CD4-positive, alpha-beta T cell treated with Interleukin-12 subunit alpha and Interleukin-12 subunit beta, for 1 hour (primary cell): ENCODE measurements at regions not wholly inside any gene's neighbourhood (a gene's known extent, or its start where the extent isn't known, plus 50 kb on each side); places are given as distances from the start of the nearest gene placed in this dataset.
"Not testable (repeated sequence)": the region's sequence is repeated elsewhere in the genome, so short reads cannot be mapped to it uniquely, and the experiment has no call there.

Source experiments
- DNase-seq: peaks from one replicate; pipeline ENCODE4 v3.0.0-alpha.2; 2020

DNA sequence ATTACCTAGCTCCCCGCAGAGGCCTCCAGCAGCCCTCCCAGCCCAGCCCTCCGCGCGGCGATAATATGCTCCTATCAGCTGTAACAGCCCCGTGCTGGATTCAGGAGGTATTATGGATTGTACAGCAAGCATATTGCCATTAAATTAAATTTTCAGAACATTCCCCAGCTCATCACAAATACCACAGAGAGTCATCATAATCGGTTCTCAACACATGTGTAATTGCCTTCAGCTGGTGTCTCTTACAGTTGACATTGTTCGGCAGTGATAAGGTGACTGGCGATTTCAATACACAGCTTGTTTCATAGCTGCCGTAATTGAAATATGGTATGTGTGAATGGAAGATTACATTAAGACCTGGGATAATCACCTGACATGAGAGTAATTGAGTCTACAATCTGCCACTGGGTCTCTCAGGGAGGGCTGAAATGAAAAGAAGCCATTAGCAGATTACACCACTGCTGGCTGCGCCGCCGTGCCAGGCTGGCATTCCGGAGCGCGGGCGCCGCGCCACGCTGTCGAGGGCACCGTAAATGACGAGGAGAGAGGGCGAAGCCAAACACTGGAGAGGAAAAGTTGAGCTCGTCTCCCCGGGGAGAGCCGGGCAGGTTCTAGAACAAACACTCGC is 549.4 kb upstream of the SALL3 start:
- no peak for DNase-seq

DNA sequence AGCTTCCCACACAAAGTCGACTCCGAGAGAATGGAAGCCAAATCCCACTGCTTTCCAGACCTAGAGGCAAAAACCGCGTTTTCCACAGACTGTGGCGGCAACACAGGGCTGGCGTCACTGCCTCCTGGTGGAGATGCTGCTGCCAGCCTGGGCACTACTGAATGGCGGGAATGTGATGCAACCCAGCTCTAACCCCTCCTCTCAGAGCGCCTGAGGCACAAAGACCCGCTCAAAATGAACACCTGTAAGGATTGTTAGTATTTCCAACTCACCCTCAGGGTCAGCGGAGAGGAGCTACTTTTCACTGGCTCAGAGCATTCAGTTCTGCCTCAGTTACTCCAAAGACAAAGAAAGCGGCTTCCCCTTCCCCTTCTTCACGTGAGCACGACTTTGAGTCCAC is 548.0 kb upstream of the SALL3 start:
- DNase-seq = no peak

DNA sequence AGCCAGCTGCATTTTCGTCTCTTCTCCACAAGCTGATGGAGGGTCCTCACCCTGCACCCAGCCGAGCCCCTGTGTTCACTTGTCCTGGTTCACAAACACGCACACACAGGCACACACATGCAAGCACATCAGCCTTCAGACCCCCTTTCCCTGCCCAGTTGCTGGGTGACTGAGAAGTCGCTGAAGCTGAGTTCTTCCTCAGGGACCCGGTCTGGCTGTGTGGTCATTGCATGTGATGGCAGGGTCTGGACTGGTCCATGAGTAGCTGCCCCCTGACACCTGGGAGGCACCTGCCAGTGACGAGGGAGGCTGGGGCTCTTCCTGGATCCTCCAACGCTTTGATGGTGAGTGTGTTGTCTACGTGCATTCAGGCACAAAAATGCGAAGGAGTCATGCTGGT is 546.1 kb upstream of the SALL3 start:
- no peak for DNase-seq

DNA sequence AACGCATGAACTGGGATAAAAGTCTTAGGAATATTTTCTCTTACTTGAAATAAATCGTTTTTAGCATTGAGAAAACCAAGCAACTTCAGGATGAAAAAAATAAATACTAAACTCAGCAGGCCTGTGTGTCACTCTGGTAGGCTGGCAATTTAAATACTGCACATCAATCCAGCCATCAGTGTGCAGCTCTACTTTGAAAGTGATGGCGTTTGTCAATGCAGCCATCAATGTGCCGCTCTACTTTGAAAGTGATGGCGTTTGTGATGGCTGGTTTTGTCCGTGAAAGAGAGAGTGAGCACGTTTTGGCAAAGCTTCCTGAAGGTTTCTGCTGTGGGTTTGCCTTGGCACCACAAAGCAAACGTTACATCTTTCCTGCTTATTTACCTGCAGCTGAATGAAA is 543.5 kb upstream of the SALL3 start:
- no peak for DNase-seq

DNA sequence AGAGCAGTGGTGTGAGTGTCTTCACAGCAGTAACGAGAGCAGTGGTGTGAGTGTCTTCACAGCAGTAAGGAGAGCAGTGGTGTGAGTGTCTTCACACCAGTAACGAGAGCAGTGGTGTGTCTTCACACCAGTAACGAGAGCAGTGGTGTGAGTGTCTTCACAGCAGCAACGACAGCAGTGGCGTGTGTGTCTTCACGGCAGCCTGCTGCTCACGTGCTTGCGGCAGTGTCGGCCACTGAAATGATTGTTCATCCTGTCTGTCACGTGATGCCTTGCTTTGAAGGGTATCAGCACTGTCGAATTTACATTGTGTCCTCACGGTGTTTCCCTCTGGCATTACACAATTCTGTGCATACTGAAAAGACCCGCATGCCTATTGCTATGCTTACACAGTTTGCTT is 541.4 kb upstream of the SALL3 start:
- not testable (repeated sequence) for DNase-seq

DNA sequence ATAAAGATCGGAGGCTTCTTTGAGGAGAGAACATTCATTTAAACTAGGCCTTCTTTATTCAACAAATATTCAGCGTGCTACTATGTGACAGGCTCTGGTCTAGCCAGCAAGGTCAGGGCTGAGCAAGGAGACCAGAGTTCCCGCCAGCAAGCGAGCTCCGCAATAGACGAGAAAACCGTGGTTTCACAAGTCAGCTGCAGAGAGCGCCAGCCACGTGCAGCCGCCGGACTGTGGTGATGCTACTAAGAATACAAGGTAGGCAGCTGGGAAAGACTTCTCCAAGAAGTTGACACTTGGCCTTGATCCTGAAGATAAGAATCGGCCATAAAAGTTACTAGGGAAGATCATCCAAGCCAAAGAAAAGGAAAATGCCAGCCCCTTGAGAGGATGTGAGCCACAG is 533.7 kb upstream of the SALL3 start:
- no peak for DNase-seq

DNA sequence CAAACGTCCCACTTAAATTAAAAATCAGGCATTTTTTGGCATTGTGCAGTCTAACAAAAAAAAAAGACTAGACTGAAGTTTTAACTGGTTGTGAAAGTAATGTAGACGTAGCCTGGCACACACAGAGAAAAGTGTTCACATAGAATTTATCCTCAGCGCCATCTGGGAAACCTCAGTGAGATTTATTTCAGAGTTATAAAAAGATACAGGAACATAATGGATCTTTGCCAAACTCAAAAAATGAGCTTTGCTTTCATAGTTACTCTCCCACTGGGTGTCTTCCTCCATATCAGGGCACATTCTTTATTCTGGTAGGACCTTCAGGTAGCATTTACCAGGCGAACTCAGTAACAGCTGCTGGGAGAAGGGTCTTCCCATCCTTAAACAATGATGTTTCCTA is 532.4 kb upstream of the SALL3 start:
- no peak for DNase-seq

DNA sequence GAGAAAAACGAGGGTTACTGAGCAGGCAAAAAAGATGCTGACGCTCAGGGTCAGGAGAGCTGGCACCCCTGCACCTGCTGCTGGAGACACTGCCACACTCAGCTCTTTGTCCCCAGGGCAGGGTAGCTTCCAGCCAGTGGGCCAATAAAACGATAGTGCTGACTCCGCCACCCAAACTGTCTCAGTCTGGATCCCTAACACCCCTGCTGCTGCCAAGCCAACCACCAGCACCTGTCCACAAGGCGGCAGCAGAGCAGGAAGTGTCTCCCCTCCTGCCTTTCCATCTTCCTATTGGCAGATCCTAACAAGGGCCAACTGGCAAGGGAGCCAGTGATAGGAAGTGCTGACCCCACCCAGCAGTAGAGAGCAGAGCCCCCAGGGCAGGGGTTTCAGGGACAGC is 531.5 kb upstream of the SALL3 start:
- no peak for DNase-seq

DNA sequence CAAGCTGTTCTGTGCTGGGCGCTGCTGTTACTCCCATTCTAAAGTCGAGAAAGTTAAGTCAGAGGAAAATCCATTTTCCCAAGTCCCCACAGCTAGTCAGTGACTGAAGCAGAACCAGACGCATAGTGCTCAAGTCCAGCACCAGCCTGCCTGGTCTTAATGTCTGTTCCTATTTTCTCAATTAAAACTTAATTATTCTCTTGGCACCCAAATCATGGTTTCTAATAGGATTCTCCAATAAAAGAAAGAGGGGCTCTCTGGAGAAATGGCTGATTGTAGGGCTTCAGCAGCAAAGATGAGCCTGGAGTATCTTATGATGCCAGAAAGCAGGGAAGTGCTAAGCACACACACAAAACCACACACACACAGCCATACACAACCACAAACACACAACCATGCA is 531.0 kb upstream of the SALL3 start:
- DNase-seq = no peak

DNA sequence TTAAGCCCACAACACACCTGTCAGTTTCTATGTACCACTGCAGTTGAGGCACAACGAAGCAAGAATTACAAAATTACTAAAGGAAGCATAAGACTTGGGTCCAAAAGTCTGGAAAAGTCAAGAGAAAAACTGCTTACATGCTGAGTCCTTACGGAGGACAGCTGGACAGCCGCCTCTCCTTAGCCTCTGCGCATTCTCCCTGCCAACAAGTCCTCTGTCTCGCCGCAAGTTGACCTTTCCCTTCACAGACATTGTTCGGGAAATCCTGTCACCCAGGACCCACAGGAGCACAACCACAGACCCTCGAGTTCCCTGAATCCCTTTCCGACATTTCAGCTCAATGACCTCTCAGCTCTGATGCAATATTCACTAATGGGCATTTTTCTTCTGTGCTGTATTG is 525.4 kb upstream of the SALL3 start:
- no peak for DNase-seq

DNA sequence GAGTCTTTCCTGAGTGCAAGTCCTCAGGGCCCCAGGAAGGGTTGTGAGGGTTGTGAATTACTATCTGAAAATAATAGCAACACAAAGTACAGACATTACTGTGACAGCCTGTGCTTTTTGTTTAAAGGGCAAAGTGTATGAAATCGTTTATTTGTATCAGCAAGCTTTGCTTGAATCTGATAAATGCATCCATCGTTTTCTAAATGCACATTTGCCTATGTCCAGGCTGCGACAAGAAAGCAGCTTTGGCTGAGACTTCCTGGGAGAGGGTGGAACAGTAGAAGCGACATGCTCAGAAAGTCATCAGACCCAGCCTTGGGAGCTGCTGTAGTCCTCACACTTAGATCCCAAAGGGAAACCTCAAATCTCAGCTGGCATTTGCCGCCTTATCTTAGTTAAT is 524.2 kb upstream of the SALL3 start:
- no peak for DNase-seq

DNA sequence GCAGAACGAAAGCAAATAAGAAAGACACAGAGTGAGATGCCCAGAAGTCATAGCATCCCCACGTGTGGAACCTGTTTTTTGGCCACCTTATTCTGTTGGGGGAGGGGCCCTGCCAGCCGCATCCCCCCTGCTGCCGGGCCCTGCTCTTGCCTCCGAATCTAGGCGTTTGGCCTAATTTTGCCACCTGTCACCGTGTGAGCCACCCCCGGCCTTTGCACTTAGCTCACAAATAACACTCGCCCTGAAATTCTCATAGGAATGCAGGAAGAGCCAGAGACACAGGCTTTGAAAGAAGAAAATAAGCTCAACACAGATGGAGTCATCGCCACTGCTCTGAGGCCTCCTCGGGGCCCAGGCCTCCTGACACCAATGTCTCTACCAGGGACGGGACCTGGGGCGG is 522.6 kb upstream of the SALL3 start:
- DNase-seq = no peak

DNA sequence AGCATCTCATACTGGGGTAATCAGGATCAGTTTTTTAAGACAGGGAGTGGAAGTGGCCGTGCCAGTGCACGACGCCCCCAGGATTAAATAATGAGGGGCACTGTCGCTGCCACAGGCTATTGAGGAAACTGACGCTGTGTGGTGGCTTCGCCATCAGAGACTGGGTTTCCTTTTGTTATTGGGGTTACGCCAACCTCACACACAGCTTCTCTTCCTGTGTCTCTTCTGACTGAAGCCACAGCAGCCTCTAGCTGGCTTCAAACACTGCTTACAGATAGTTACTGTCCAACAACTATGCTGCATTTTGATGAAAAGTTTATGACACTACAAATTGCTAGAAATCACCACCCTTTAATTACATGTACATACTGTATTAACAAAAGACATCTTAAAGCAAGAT is 521.9 kb upstream of the SALL3 start:
- no peak for DNase-seq

DNA sequence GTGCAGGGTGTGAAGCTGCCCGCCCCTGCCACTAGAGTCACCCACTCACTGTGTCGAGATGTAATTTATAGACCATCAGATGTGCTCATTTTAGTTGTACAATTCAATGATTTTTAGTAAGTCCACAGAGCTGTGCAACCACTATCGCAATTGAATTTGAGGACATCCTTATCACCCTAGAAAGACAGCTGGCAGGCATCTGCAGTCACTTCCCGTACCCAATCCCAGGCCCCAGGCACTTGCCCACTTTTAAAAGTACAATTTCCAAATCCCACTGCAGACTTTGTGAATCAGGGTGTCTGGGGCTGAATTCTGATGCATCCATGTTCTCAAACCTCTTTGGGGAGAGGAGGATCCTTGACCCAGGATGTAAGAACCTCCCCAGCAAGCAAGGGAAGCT is 521.3 kb upstream of the SALL3 start:
- no peak for DNase-seq

DNA sequence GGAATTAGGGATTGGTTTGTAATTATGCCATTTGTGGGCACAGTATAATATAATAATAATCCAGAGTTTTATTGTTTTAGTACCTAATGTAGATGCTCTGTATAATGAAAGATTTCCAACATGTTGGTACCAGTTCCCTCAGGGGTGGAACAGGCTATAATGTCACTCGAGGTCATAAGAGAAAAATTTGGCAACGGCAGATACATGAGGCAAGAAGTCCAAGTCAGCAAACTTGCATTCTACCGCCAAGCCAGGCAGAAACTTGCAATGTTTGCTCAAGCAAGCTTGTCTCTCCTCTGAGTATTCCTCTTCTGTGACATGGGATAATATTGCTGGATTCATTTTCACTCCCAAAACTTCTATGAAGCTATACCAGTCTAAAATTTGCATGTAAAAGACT is 520.0 kb upstream of the SALL3 start:
- no peak for DNase-seq

DNA sequence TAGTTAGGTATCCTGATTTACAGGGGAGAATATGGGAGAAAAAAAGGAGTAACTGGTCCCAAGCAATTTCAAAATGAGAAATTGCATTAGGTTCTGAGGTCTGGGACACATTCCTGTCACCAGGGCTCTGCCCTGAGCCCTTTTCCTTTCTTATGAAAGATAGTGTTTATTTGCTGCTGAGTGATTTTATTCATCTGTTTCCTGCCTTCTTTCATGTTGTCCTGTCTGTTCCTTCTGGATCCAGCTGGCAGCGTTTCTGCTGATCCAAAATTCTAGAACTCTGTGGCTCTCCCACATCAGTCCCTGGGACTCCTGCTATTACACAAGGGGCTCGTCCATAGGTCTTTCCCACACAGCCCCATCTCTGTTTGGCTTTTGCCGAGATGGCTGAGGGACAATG is 519.1 kb upstream of the SALL3 start:
- DNase-seq = no peak

DNA sequence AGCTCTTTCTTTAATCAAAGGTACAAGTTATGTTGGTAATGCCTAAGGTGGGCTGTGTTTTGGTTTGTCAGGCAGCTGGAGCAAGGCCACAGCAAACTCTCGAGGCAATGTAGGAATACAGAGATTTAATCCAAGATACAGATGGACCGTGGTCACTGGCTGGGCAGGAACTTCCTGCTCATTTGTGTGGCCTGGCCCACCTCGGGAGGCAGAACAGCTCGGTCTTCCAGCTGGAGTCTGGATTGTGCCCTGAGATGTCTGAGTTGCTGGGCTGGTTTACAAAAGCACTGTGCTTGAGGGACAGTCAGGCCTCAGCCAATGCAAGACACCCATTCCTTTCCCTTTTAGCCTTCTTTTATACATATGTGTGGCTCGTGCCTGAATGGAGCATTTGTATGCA is 506.1 kb upstream of the SALL3 start:
- no peak for DNase-seq

DNA sequence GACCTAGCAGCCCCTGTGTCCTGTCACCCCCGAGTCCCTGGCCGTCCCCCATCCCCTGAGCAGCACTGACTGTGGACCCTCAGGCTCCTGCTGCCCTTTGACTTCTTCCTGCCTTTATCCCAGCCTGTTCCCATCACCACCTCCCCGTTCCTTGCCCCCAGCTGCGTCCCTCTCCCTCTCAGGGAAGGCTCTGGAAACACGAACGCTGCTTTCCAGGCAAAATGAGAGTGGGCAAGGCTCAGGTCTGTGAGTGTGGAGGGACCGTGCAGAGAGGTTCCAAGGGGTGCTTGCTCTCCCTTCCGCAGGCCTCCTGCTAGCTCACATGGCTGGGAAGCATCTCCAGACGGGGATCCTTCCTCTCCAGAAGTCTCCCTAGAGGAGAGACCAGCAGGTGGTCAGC is 501.8 kb upstream of the SALL3 start:
- no peak for DNase-seq

DNA sequence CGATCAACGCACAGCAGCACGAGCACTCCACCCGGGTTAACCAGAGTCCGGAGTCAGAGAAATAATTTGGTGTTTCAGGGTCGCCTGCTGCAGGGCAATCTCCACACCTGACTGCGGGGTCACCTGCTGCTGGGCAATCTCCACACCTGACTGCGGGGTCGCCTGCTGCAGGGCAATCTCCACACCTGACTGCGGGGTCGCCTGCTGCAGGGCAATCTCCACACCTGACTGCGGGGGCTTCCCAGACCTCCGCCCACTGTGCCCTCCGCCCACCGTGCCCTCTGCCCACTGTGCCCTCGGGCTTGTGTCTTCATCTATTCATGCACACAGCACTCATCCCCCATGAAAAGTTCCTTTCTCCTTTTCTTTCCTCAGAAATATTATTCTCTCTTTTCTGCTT is 500.2 kb upstream of the SALL3 start:
- DNase-seq = no peak

DNA sequence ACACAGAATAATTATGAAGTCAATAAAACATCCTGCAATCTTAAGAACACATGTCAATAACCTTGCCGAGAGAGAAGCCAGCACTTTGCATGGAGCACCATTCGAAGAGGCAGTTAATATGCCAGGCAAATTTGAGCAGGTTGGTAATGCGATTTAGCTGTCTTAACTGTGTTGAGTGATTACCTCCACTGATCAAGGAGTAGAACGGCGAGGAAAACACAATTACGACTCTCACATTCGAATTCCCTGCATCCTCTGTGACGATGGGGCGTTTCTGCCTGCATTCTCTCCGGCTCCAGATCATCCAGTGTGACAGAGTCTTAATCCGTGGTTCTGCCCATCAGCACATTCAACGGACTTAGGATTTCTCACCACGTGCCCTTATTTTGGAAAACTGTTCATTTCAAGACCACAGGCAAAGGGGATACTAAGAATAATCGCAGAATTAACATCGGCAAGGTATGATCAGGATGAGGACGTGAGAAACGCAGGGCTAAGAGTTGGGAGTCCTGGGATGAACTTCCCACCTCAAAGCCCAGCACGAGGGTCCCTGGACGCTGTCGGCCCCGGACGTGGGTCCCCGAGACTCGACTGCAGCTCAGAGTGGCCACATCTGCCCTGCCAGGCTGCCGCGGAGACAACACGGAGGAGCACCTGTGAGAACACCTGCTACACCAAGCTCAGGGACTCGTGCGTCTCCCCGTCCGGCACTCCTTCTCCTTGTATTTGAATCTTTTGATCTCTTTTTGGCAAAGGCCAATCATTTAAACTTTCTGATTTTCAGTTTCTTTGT is 499.2 kb upstream of the SALL3 start:
- DNase-seq = no peak

DNA sequence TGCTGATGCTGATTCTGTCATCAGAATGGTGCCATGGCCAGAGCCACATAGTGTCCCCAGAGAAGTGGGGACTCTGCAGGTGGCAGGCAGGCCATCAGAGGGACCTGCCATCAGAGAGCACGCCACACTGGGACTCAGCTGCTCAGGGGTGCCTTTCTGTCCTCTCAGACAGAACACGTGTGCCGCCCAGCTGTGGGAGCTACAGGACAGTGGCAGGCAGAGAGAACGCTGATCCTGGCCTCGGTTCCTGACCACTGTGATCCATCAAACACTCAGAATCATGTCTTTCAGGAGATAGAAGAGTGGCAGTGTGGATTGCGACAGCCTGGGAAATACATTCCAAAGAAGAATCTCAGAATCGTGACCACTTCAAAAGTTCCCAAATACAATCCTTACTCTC is 497.2 kb upstream of the SALL3 start:
- DNase-seq = no peak

DNA sequence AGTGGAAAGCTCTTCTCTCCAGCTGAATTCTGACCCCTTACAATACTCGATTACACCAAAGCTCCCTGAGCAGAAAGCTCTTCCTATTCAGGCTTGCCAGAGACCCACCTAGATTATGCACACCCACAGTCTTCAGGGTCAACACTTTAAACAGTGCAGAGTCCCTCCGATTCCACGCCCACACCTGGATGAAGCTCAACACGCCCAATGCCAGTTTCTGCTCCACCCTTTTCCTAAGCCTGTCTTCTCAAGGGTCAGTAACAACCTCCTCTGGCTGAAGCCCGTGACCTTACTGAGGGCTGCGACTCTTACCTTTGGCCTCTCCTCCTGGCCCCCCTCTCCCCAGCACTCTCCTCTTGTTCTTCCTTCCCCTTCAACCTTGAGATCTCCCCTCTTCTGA is 492.0 kb upstream of the SALL3 start:
- DNase-seq = no peak

DNA sequence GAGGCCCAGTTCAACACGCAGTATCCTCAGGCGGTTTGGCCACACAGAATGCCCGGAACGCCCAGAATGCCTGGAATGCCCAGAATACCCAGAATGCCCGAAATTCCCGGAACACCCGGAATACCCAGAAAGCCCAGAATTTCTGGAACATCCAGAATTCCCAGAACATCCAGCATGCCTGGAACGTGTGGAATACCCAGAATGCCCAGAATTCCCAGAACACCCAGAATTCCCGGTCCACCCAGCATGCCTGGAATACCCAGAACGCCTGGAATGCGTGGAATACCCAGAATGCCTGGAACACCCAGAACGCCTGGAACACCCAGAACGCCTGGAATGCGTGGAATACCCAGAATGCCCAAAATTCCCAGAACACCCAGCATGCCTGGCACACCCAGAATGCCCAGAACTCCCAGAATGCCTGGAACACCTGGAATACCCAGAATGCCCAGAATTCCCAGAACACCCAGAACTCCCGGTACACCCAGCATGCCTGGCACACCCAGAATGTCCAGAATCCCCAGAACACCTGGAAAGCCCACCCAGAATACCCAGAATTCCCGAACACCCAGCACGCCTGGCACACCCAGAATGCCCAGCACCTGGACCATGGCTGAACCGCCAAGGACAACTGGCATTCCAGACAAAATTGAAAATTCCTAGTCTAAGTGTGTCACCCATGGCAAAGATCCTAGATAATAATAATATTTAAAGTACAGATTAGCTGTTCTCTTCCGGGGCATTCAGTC is 487.4 kb upstream of the SALL3 start:
- no peak for DNase-seq

DNA sequence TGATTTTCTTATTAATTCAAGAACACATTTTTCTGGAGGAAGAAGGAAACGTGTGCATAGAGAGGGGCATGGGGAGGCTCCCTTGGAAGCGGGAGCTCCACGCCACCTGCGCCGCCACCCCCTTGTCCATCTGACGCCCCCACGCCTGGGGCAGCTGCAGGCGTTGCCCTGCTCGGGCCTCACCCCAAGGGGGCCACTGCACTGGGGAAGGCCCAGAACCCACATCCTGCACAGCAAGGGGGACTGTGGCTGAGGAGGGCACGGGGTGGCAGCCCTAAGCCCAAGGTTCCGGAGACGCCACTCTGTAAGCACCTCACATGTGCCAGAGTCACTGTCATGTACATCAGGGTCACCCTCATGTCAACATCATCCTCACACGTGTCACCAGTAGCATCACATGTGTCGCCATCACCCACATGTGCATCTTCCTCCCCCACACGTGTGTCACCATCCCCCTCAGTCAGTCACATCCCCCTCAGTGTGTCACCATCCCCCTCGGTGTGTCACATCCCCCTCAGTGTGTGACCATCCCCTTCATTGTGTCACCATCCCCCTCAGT is 486.7 kb upstream of the SALL3 start:
- DNase-seq = no peak
